HepG2 (cell line): ENCODE measurements at regions not wholly inside any gene's neighbourhood (a gene's known extent, or its start where the extent isn't known, plus 50 kb on each side); places are given as distances from the start of the nearest gene placed in this dataset.
A peak's percentile ranks its signal among the peaks of the same experiment; 100 is the strongest.

ENCODE experiments used
- ATAC-seq: fragments of 200-7000 bp; cut with Tn5 transposase; 3 replicates; pipeline ENCODE4 v1.9.1; 2020; ENCODE audit warnings: mild to moderate bottlenecking, moderate library complexity
- BruUV-seq: library from RNA; stranded (reverse); fragments of 400-500 nt; replicated peaks from 2 replicates; lab custom pipeline; 2021; lab: Mats Ljungman, UMichigan
- CTCF ChIA-PET: fragments of 300-600 bp; formaldehyde crosslinking; extraction: SDS; loops from one replicate; lab custom pipeline; 2021; ENCODE audit warnings: low total read pairs, inconsistent platforms, low intra/inter-chr PET ratio; lab: Yijun Ruan, JAX
- POLR2A ChIA-PET: fragments of 350-600 bp; sonication (Branson Sonifier 250); formaldehyde crosslinking; loops from one replicate; lab custom pipeline; 2020; ENCODE audit warnings: antibody characterized with exemption, inconsistent platforms; lab: Yijun Ruan, JAX
- DNase-seq: peaks from one replicate; pipeline ENCODE4 v3.0.0-alpha.2; 2015; ENCODE audit warnings: low spot score
- FAIRE-seq: peaks from 3 replicates; lab custom pipeline; 2011; peaks lifted over from hg19 to GRCh38; lab: Jason Lieb, UNC
- H2AFZ ChIP-seq: one replicate; pipeline ENCODE4 v1.6.1; 2011; ENCODE audit warnings: low read length, inconsistent platforms
- H3K27ac ChIP-seq: fragments of 300-600 bp; 3 replicates; pipeline ENCODE4 v1.8.0; 2011; ENCODE audit warnings: mixed run types, mild to moderate bottlenecking, mixed read lengths, low read length, inconsistent platforms; ENCODE audit not compliant: insufficient read depth; ENCODE audit errors: extremely low read length
- H3K27me3 ChIP-seq, 2 experiments: fragments of 200-600 bp in 1 of 2; 2 replicates in 1 of 2; 3 replicates in 1 of 2; pipeline versions ENCODE4 v1.6.0 to v1.8.0; 2011; ENCODE audit warnings: low read length in 2 of 2, mild to moderate bottlenecking in 2 of 2, moderate library complexity in 2 of 2, inconsistent platforms in 1 of 2; ENCODE audit not compliant: insufficient read depth in 2 of 2, control insufficient read depth in 1 of 2
- H3K36me3 ChIP-seq, 2 experiments: fragments of 200-600 bp in 1 of 2; replicated peaks in 1 of 2; 2 replicates in 1 of 2; 3 replicates in 1 of 2; pipeline versions ENCODE4 v1.5.1 to v1.8.0; 2011; ENCODE audit warnings: low read length in 2 of 2, inconsistent platforms in 1 of 2; ENCODE audit not compliant: insufficient read depth in 2 of 2, control insufficient read depth in 1 of 2
- H3K4me1 ChIP-seq: 2 replicates; pipeline ENCODE4 v1.5.1; 2012; ENCODE audit warnings: low read length, inconsistent platforms; ENCODE audit not compliant: insufficient read depth
- H3K4me2 ChIP-seq: 2 replicates; pipeline ENCODE4 v1.6.0; 2011; ENCODE audit warnings: low read depth, low read length, inconsistent platforms
- H3K4me3 ChIP-seq, 3 experiments: fragments of 200-600 bp in 1 of 3; sonication (generic), shearing (Covaris generic) in 1 of 3; replicated peaks in 1 of 3; 2 replicates each; pipeline ENCODE4 v1.5.1; 2011 to 2016; ENCODE audit warnings: low read length in 3 of 3, inconsistent platforms in 2 of 3, low read depth in 2 of 3, mild to moderate bottlenecking in 2 of 3, control low read depth in 1 of 3, mixed read lengths in 1 of 3; ENCODE audit not compliant: insufficient read depth in 1 of 3
- H3K79me2 ChIP-seq: one replicate; pipeline ENCODE4 v1.6.1; 2011; ENCODE audit warnings: low read length, inconsistent platforms; ENCODE audit not compliant: insufficient read depth
- H3K9ac ChIP-seq: 2 replicates; pipeline ENCODE4 v1.6.0; 2011; ENCODE audit warnings: mild to moderate bottlenecking, low read depth, low read length, inconsistent platforms; ENCODE audit not compliant: insufficient read depth
- H3K9me3 ChIP-seq: 2 replicates; pipeline ENCODE4 v1.5.1; 2012; ENCODE audit warnings: mild to moderate bottlenecking, low read length
- H4K20me1 ChIP-seq: 2 replicates; pipeline ENCODE4 v1.6.0; 2011; ENCODE audit warnings: inconsistent platforms, mild to moderate bottlenecking, low read length, moderate library complexity; ENCODE audit not compliant: insufficient read depth
- CCDC6 ChIP-seq: sonication (generic); formaldehyde crosslinking; IDR thresholded peaks from 2 replicates; pipeline ENCODE4 v1.8.1; 2022; ENCODE audit warnings: mild to moderate bottlenecking, missing genetic modification reagents, moderate library complexity
- CENPX ChIP-seq: sonication (generic); formaldehyde crosslinking; IDR thresholded peaks from 2 replicates; pipeline ENCODE4 v1.9.0; 2021; ENCODE audit warnings: mild to moderate bottlenecking, missing genetic modification reagents, moderate library complexity
- CREB1 ChIP-seq, 2 experiments: fragments of 450-650 bp in 1 of 2; IDR thresholded peaks; 2 replicates each; pipeline ENCODE4 v1.6.1; 2016 to 2017; ENCODE audit warnings: control low read depth in 1 of 2, mild to moderate bottlenecking in 1 of 2, missing compliant biosample characterization in 1 of 2, missing genetic modification characterization in 1 of 2
- HNF4A ChIP-seq: sonication (generic); formaldehyde crosslinking; IDR thresholded peaks from 2 replicates; pipeline ENCODE4 v1.4.0; 2020; ENCODE audit warnings: missing genetic modification reagents
- PRPF4 ChIP-seq: fragments of 200-400 bp; formaldehyde crosslinking; IDR thresholded peaks from 2 replicates; pipeline ENCODE4 v1.6.1; 2016; ENCODE audit warnings: low read length, low read depth; ENCODE audit not compliant: poor library complexity, severe bottlenecking
- SYNCRIP ChIP-seq: fragments of 200-400 bp; formaldehyde crosslinking; IDR thresholded peaks from 2 replicates; pipeline ENCODE4 v1.6.1; 2018; ENCODE audit warnings: mild to moderate bottlenecking, low read depth, low read length; ENCODE audit not compliant: insufficient read depth
- ZBTB26 ChIP-seq: IDR thresholded peaks from 2 replicates; pipeline ENCODE4 v1.6.1; 2016; ENCODE audit warnings: missing compliant biosample characterization, missing genetic modification reagents, borderline replicate concordance
- ZNF317 ChIP-seq: sonication (generic); formaldehyde crosslinking; IDR thresholded peaks from 2 replicates; pipeline ENCODE4 v1.5.0; 2020; ENCODE audit warnings: mild to moderate bottlenecking, missing genetic modification reagents
- ZNF512B ChIP-seq: sonication (generic); formaldehyde crosslinking; IDR thresholded peaks from 2 replicates; pipeline ENCODE4 v1.5.1; 2020; ENCODE audit warnings: missing genetic modification reagents, mild to moderate bottlenecking, borderline replicate concordance
- WGBS: methylation state at CpG from one replicate; pipeline ENCODE4 v1.1.6; 2017; ENCODE audit warnings: low lambda C conversion rate; 5-methylcytosine and 5-hydroxymethylcytosine counted together
- in situ Hi-C: cut with HindIII; loops from 2 replicates; pipeline ENCODE4 v1.10.0; 2017; ENCODE audit warnings: low pct_unique_long_range_greater_than_20kb; ENCODE audit not compliant: extremely low pct_ligation_motif_present
- intact Hi-C: fragments of 100-400 bp; cut with micrococcal nuclease; formaldehyde crosslinking; loops from one replicate; pipeline ENCODE4 v1.10.0; 2022; ENCODE audit not compliant: unreplicated experiment
- TF ChIP-seq, protein P1 (sequence below): sonication (generic); formaldehyde crosslinking; IDR thresholded peaks from 2 replicates; pipeline ENCODE4 v1.4.0; 2020; ENCODE audit warnings: missing genetic modification reagents, borderline replicate concordance
- TF ChIP-seq, protein P2 (sequence below): sonication (generic); formaldehyde crosslinking; IDR thresholded peaks from 2 replicates; pipeline ENCODE4 v1.4.0; 2020; ENCODE audit warnings: missing genetic modification reagents, borderline replicate concordance
- TF ChIP-seq, protein P3 (sequence below): IDR thresholded peaks from 2 replicates; pipeline ENCODE4 v1.6.1; 2016

DNA sequence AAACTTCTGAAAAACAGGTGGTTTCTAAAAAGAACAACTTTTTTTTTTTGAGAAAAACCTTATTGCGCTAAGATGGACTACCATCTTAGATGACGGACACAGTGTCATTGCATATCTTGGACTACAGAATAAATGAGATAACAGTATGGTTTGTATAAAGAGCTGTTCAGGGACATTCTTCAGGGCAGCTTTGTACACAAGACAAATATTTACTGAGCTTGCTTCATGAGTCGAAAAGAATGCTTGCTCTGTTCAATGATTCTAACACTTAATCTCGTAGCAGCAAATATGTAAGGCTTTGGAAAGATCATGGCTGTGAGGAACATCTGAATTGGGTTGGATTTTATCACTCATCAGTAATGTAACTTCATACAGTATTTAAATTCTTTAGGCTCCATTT, 282.5 kb upstream of the CWC22 start (continued):
- TF ChIP-seq CREB1 (IDR thresholded peaks at IDR 0.05), result no peak
- peak; percentile 45; the same call in 1 of the 2 replicates for TF ChIP-seq CREB1 (CRISPR knock-in tag; IDR thresholded peaks at IDR 0.05)
- 0 out of 2 replicates have a peak, but pooled peaks have one; percentile 7 for TF ChIP-seq HNF4A (CRISPR knock-in tag)
- TF ChIP-seq, protein P1, sequence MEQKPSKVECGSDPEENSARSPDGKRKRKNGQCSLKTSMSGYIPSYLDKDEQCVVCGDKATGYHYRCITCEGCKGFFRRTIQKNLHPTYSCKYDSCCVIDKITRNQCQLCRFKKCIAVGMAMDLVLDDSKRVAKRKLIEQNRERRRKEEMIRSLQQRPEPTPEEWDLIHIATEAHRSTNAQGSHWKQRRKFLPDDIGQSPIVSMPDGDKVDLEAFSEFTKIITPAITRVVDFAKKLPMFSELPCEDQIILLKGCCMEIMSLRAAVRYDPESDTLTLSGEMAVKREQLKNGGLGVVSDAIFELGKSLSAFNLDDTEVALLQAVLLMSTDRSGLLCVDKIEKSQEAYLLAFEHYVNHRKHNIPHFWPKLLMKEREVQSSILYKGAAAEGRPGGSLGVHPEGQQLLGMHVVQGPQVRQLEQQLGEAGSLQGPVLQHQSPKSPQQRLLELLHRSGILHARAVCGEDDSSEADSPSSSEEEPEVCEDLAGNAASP (CRISPR knock-in tag), result peak; percentile 27; the same call in 1 of the 2 replicates
- TF ChIP-seq ZNF512B, result no peak

- ATAC-seq (no peak), DNase-seq (no peak)
- intact Hi-C loops, result no loop called here
- H3K9me3 ChIP-seq, result peaks cover 16% of the 10 kb centered on the region
- H3K9ac ChIP-seq, result no peak overlapping the region
- H3K36me3 ChIP-seq, result no peaks in the 10 kb centered on the region
- WGBS, result 3% methylated on average over 1 of the region's 1 CpG
- H2AFZ ChIP-seq, result no peak overlapping the region
- H3K4me2 ChIP-seq, result no peak overlapping the region
- TF ChIP-seq ZBTB26 (CRISPR knock-in tag) (no peak), CENPX (CRISPR knock-in tag) (no peak), SYNCRIP (no peak), ZNF317 (no peak), CCDC6 (CRISPR knock-in tag) (no peak), PRPF4 (no peak)
- TF ChIP-seq, protein P2, sequence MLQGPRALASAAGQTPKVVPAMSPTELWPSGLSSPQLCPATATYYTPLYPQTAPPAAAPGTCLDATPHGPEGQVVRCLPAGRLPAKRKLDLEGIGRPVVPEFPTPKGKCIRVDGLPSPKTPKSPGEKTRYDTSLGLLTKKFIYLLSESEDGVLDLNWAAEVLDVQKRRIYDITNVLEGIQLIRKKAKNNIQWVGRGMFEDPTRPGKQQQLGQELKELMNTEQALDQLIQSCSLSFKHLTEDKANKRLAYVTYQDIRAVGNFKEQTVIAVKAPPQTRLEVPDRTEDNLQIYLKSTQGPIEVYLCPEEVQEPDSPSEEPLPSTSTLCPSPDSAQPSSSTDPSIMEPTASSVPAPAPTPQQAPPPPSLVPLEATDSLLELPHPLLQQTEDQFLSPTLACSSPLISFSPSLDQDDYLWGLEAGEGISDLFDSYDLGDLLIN (CRISPR knock-in tag), result no peak
- TF ChIP-seq, protein P3, sequence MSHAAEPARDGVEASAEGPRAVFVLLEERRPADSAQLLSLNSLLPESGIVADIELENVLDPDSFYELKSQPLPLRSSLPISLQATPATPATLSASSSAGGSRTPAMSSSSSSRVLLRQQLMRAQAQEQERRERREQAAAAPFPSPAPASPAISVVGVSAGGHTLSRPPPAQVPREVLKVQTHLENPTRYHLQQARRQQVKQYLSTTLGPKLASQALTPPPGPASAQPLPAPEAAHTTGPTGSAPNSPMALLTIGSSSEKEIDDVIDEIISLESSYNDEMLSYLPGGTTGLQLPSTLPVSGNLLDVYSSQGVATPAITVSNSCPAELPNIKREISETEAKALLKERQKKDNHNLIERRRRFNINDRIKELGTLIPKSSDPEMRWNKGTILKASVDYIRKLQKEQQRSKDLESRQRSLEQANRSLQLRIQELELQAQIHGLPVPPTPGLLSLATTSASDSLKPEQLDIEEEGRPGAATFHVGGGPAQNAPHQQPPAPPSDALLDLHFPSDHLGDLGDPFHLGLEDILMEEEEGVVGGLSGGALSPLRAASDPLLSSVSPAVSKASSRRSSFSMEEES (CRISPR knock-in tag), result no peak
- TF ChIP-seq, all 625 proteins: peak for 0
- no peak overlapping the region for H3K27ac ChIP-seq
- BruUV-seq, result no TSS peak
- H3K79me2 ChIP-seq, result no peaks in the 10 kb centered on the region
- no peak overlapping the region for H3K4me3 ChIP-seq
- in situ Hi-C loops, result no loop called here
- CTCF ChIA-PET, result no interaction called here
- no peak for FAIRE-seq
- H4K20me1 ChIP-seq, result no peaks in the 10 kb centered on the region
- no peaks in the 10 kb centered on the region for H3K27me3 ChIP-seq
- POLR2A ChIA-PET, result no interaction called here
- no peaks in the 10 kb centered on the region for H3K4me1 ChIP-seq
Measured at GRCh38 chr2:180279581-180279980, 272.5 kb upstream of the CWC22 start.
